ENCODE measurements at regions not wholly inside any gene's neighbourhood (a gene's known extent, or its start where the extent isn't known, plus 50 kb on each side); places are given as distances from the start of the nearest gene placed in this dataset.

DNA sequence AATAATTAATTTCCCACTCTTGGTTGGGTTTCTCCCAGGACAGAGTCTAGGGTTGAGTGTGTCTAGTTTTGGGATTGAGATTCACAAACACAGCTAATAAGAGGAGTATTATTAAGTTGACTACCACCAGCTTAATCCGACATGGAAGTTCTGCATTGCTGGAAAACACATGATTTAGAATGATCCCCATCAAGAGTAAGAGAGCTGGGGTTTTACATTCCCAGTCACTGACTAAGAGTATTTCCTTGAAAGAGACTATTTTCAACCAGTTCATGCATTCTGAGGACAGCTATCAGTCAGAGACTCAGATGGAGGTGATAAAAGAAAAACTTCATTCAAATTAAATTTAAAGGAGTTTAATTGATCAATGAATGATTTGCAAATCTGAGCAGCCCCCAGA, 334.6 kb upstream of the LRATD1 start:
- TF ChIP-seq RAD21 (IDR thresholded peaks at IDR 0.05; ENCODE audit: low read depth), result no peak
- TF ChIP-seq TCF12 (IDR thresholded peaks at IDR 0.05; ENCODE audit: low read depth), result no peak
- TF ChIP-seq EGR1 (IDR thresholded peaks at IDR 0.05), result no peak
- TF ChIP-seq TEAD4 (IDR thresholded peaks at IDR 0.05), result no peak
- no peak for TF ChIP-seq NFIC (IDR thresholded peaks at IDR 0.05)
- TF ChIP-seq CREB1 (IDR thresholded peaks at IDR 0.05; ENCODE audit: low read depth), result no peak
- no peak for TF ChIP-seq CEBPB (IDR thresholded peaks at IDR 0.05)
- TF ChIP-seq MAX (IDR thresholded peaks at IDR 0.05), result no peak
- TF ChIP-seq FOXM1 (IDR thresholded peaks at IDR 0.05; ENCODE audit: borderline replicate concordance, low read depth), result no peak
- TF ChIP-seq, protein P1, sequence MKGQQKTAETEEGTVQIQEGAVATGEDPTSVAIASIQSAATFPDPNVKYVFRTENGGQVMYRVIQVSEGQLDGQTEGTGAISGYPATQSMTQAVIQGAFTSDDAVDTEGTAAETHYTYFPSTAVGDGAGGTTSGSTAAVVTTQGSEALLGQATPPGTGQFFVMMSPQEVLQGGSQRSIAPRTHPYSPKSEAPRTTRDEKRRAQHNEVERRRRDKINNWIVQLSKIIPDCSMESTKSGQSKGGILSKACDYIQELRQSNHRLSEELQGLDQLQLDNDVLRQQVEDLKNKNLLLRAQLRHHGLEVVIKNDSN (IDR thresholded peaks at IDR 0.05), result no peak
- TF ChIP-seq YY1 (IDR thresholded peaks at IDR 0.05; ENCODE audit: low read depth), result no peak
- no peak for TF ChIP-seq REST (IDR thresholded peaks at IDR 0.05; ENCODE audit: low read depth)
- no peak for TF ChIP-seq EP300 (IDR thresholded peaks at IDR 0.05; ENCODE audit: borderline replicate concordance)

- TF ChIP-seq TAF1 (IDR thresholded peaks at IDR 0.05; ENCODE audit: low read depth), result no peak
- TF ChIP-seq EP300 (IDR thresholded peaks at IDR 0.05; ENCODE audit: borderline replicate concordance), result no peak
- TF ChIP-seq YY1 (IDR thresholded peaks at IDR 0.05; ENCODE audit: low read depth), result no peak
- no peak for TF ChIP-seq TCF12 (IDR thresholded peaks at IDR 0.05; ENCODE audit: low read depth)
- no peak for TF ChIP-seq NFIC (IDR thresholded peaks at IDR 0.05)
- TF ChIP-seq CEBPB (IDR thresholded peaks at IDR 0.05), result no peak
- TF ChIP-seq ZBTB7A (IDR thresholded peaks at IDR 0.05; ENCODE audit: low read depth), result no peak
- no peak for TF ChIP-seq REST (IDR thresholded peaks at IDR 0.05; ENCODE audit: low read depth)
- no peak for TF ChIP-seq EGR1 (IDR thresholded peaks at IDR 0.05)
- no peak for TF ChIP-seq FOXM1 (IDR thresholded peaks at IDR 0.05; ENCODE audit: borderline replicate concordance, low read depth)
- no peak for TF ChIP-seq RAD21 (IDR thresholded peaks at IDR 0.05; ENCODE audit: low read depth)
- no peak for TF ChIP-seq TEAD4 (IDR thresholded peaks at IDR 0.05)
- no peak for TF ChIP-seq MAX (IDR thresholded peaks at IDR 0.05)
- TF ChIP-seq, protein P1 (IDR thresholded peaks at IDR 0.05), result no peak
- no peak for TF ChIP-seq CREB1 (IDR thresholded peaks at IDR 0.05; ENCODE audit: low read depth)
Observed at GRCh38 chr2:14301331-14301730, 331.2 kb upstream of the LRATD1 start.

- no peak for TF ChIP-seq NFIC (IDR thresholded peaks at IDR 0.05)
- TF ChIP-seq EP300 (IDR thresholded peaks at IDR 0.05; ENCODE audit: borderline replicate concordance), result no peak
- no peak for TF ChIP-seq EGR1 (IDR thresholded peaks at IDR 0.05)
- no peak for TF ChIP-seq MAX (IDR thresholded peaks at IDR 0.05)
- TF ChIP-seq TAF1 (IDR thresholded peaks at IDR 0.05; ENCODE audit: low read depth), result no peak
- no peak for TF ChIP-seq CREB1 (IDR thresholded peaks at IDR 0.05; ENCODE audit: low read depth)
- no peak for TF ChIP-seq TEAD4 (IDR thresholded peaks at IDR 0.05)
- TF ChIP-seq, protein P1 (IDR thresholded peaks at IDR 0.05), result no peak
- TF ChIP-seq YY1 (IDR thresholded peaks at IDR 0.05; ENCODE audit: low read depth), result no peak
- no peak for TF ChIP-seq RAD21 (IDR thresholded peaks at IDR 0.05; ENCODE audit: low read depth)
- TF ChIP-seq CEBPB (IDR thresholded peaks at IDR 0.05), result no peak
Observed at GRCh38 chr2:14303366-14304115, 329.0 kb upstream of the LRATD1 start.

GRCh38 chr2:14304326-14304725, 328.2 kb upstream of the LRATD1 start:
- TF ChIP-seq TCF12 (IDR thresholded peaks at IDR 0.05; ENCODE audit: low read depth), result no peak
- no peak for TF ChIP-seq EP300 (IDR thresholded peaks at IDR 0.05; ENCODE audit: borderline replicate concordance)
- TF ChIP-seq ZBTB7A (IDR thresholded peaks at IDR 0.05; ENCODE audit: low read depth), result no peak
- TF ChIP-seq CREB1 (IDR thresholded peaks at IDR 0.05; ENCODE audit: low read depth), result no peak
- TF ChIP-seq FOXM1 (IDR thresholded peaks at IDR 0.05; ENCODE audit: borderline replicate concordance, low read depth), result no peak
- no peak for TF ChIP-seq TAF1 (IDR thresholded peaks at IDR 0.05; ENCODE audit: low read depth)
- TF ChIP-seq YY1 (IDR thresholded peaks at IDR 0.05; ENCODE audit: low read depth), result no peak
- no peak for TF ChIP-seq REST (IDR thresholded peaks at IDR 0.05; ENCODE audit: low read depth)
- no peak for TF ChIP-seq RAD21 (IDR thresholded peaks at IDR 0.05; ENCODE audit: low read depth)
- no peak for TF ChIP-seq NFIC (IDR thresholded peaks at IDR 0.05)
- no peak for TF ChIP-seq CEBPB (IDR thresholded peaks at IDR 0.05)
- TF ChIP-seq MAX (IDR thresholded peaks at IDR 0.05), result no peak
- TF ChIP-seq TEAD4 (IDR thresholded peaks at IDR 0.05), result no peak
- TF ChIP-seq EGR1 (IDR thresholded peaks at IDR 0.05), result no peak
- TF ChIP-seq, protein P1 (IDR thresholded peaks at IDR 0.05), result no peak

All from Ishikawa (cell line).